HepG2 (cell line): ENCODE measurements at regions not wholly inside any gene's neighbourhood (a gene's known extent, or its start where the extent isn't known, plus 50 kb on each side); places are given as distances from the start of the nearest gene placed in this dataset.
A peak's percentile ranks its signal among the peaks of the same experiment; 100 is the strongest.

ENCODE experiments used
- FOXA3 ChIP-seq: IDR thresholded peaks from 2 replicates; pipeline ENCODE4 v1.6.1; 2016; ENCODE audit warnings: missing genetic modification reagents, missing compliant biosample characterization
- HOXA5 ChIP-seq: sonication (generic); formaldehyde crosslinking; IDR thresholded peaks from 2 replicates; pipeline ENCODE4 v1.4.0; 2020; ENCODE audit warnings: missing genetic modification reagents
- KLF12 ChIP-seq: sonication (generic); formaldehyde crosslinking; IDR thresholded peaks from 2 replicates; pipeline ENCODE4 v1.4.0; 2020; ENCODE audit warnings: missing genetic modification reagents, borderline replicate concordance
- MTA1 ChIP-seq: sonication (generic); formaldehyde crosslinking; IDR thresholded peaks from 2 replicates; pipeline ENCODE4 v1.4.0; 2020; ENCODE audit warnings: missing genetic modification reagents, mild to moderate bottlenecking, borderline replicate concordance
- NCOA1 ChIP-seq: sonication (generic); formaldehyde crosslinking; IDR thresholded peaks from 2 replicates; pipeline ENCODE4 v1.9.0; 2021; ENCODE audit warnings: missing genetic modification reagents
- NR2C2 ChIP-seq: sonication (generic); formaldehyde crosslinking; IDR thresholded peaks from 2 replicates; pipeline ENCODE4 v1.4.0; 2020; ENCODE audit warnings: missing genetic modification reagents, mild to moderate bottlenecking, moderate library complexity, borderline replicate concordance
- NR3C1 ChIP-seq: sonication (generic); formaldehyde crosslinking; IDR thresholded peaks from 2 replicates; pipeline ENCODE4 v1.4.0; 2020; ENCODE audit warnings: missing genetic modification reagents
- PITX1 ChIP-seq: sonication (generic); formaldehyde crosslinking; IDR thresholded peaks from 2 replicates; pipeline ENCODE4 v1.5.1; 2020; ENCODE audit warnings: mild to moderate bottlenecking, missing genetic modification reagents
- REXO4 ChIP-seq: sonication (generic); formaldehyde crosslinking; IDR thresholded peaks from 2 replicates; pipeline ENCODE4 v1.8.0; 2022; ENCODE audit warnings: missing genetic modification reagents, mild to moderate bottlenecking, borderline replicate concordance
- RNF2 ChIP-seq: fragments of 450-650 bp; conservative IDR thresholded peaks from 2 replicates; pipeline ENCODE4 v1.6.1; 2016; ENCODE audit warnings: low read depth
- U2AF2 ChIP-seq: fragments of 200-400 bp; formaldehyde crosslinking; IDR thresholded peaks from 2 replicates; pipeline ENCODE4 v1.6.1; 2017; ENCODE audit warnings: low read depth, mild to moderate bottlenecking, low read length
- ZNF441 ChIP-seq: sonication (generic); formaldehyde crosslinking; IDR thresholded peaks from 2 replicates; pipeline ENCODE4 v1.7.0; 2021; ENCODE audit warnings: missing genetic modification reagents, borderline replicate concordance
- TF ChIP-seq, protein P1 (sequence below): sonication (generic); formaldehyde crosslinking; conservative IDR thresholded peaks from 2 replicates; pipeline ENCODE4 v1.4.0; 2020; ENCODE audit warnings: mild to moderate bottlenecking, missing genetic modification reagents, moderate library complexity
- TF ChIP-seq, protein P2 (sequence below), 2 experiments: sonication (generic) in 1 of 2; formaldehyde crosslinking in 1 of 2; IDR thresholded peaks; 2 replicates each; pipeline versions ENCODE4 v1.4.0 to v1.6.1; 2018 to 2020; ENCODE audit warnings: missing genetic modification reagents in 2 of 2, borderline replicate concordance in 1 of 2, low read depth in 1 of 2, mild to moderate bottlenecking in 1 of 2, missing biosample characterization in 1 of 2
- TF ChIP-seq, protein P3 (sequence below): sonication (generic); formaldehyde crosslinking; IDR thresholded peaks from 2 replicates; pipeline ENCODE4 v1.4.0; 2020; ENCODE audit warnings: low read depth, mild to moderate bottlenecking, missing genetic modification reagents
- TF ChIP-seq, protein P4 (sequence below): sonication (generic); formaldehyde crosslinking; IDR thresholded peaks from 2 replicates; pipeline ENCODE4 v1.4.0; 2020; ENCODE audit warnings: mild to moderate bottlenecking, missing genetic modification reagents, borderline replicate concordance
- TF ChIP-seq, protein P5 (sequence below): sonication (generic); formaldehyde crosslinking; IDR thresholded peaks from 2 replicates; pipeline ENCODE4 v1.5.1; 2020; ENCODE audit warnings: mild to moderate bottlenecking, missing genetic modification reagents, borderline replicate concordance

DNA sequence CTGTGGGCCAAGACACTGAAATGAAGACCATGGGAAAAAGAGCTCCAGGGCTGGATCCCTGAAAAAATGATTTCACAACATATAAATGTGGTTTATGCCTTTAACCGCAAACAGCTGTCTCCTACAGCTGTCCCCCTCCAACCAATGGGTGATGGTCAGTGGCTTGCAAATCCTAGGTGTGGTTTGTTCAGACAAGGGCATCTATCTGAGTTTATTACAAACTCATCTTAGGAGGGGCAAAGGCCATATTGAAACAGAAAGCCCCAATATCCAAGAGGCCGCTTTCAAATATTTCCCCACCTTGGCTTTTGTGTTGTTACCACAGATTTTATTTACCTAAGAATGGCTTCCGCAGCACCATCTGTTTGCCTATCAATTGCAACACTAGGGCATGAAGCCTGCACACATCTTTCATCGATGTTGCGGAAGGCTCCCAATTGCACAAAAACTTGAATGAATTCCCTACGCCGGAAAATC is 503.6 kb upstream of the AMELY start (continued):
- TF ChIP-seq, protein P1, sequence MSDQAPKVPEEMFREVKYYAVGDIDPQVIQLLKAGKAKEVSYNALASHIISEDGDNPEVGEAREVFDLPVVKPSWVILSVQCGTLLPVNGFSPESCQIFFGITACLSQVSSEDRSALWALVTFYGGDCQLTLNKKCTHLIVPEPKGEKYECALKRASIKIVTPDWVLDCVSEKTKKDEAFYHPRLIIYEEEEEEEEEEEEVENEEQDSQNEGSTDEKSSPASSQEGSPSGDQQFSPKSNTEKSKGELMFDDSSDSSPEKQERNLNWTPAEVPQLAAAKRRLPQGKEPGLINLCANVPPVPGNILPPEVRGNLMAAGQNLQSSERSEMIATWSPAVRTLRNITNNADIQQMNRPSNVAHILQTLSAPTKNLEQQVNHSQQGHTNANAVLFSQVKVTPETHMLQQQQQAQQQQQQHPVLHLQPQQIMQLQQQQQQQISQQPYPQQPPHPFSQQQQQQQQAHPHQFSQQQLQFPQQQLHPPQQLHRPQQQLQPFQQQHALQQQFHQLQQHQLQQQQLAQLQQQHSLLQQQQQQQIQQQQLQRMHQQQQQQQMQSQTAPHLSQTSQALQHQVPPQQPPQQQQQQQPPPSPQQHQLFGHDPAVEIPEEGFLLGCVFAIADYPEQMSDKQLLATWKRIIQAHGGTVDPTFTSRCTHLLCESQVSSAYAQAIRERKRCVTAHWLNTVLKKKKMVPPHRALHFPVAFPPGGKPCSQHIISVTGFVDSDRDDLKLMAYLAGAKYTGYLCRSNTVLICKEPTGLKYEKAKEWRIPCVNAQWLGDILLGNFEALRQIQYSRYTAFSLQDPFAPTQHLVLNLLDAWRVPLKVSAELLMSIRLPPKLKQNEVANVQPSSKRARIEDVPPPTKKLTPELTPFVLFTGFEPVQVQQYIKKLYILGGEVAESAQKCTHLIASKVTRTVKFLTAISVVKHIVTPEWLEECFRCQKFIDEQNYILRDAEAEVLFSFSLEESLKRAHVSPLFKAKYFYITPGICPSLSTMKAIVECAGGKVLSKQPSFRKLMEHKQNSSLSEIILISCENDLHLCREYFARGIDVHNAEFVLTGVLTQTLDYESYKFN (CRISPR knock-in tag): peak; percentile 71
- TF ChIP-seq, protein P2, sequence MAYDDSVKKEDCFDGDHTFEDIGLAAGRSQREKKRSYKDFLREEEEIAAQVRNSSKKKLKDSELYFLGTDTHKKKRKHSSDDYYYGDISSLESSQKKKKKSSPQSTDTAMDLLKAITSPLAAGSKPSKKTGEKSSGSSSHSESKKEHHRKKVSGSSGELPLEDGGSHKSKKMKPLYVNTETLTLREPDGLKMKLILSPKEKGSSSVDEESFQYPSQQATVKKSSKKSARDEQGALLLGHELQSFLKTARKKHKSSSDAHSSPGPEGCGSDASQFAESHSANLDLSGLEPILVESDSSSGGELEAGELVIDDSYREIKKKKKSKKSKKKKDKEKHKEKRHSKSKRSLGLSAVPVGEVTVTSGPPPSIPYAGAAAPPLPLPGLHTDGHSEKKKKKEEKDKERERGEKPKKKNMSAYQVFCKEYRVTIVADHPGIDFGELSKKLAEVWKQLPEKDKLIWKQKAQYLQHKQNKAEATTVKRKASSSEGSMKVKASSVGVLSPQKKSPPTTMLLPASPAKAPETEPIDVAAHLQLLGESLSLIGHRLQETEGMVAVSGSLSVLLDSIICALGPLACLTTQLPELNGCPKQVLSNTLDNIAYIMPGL (CRISPR knock-in tag; IDR thresholded peaks at IDR 0.05; ENCODE audit: borderline replicate concordance in 1 of 2, low read depth in 1 of 2): no peak
- TF ChIP-seq NCOA1 (CRISPR knock-in tag): no peak
- no peak for TF ChIP-seq NR2C2
- no peak for TF ChIP-seq ZNF441 (CRISPR knock-in tag)
- TF ChIP-seq, protein P3, sequence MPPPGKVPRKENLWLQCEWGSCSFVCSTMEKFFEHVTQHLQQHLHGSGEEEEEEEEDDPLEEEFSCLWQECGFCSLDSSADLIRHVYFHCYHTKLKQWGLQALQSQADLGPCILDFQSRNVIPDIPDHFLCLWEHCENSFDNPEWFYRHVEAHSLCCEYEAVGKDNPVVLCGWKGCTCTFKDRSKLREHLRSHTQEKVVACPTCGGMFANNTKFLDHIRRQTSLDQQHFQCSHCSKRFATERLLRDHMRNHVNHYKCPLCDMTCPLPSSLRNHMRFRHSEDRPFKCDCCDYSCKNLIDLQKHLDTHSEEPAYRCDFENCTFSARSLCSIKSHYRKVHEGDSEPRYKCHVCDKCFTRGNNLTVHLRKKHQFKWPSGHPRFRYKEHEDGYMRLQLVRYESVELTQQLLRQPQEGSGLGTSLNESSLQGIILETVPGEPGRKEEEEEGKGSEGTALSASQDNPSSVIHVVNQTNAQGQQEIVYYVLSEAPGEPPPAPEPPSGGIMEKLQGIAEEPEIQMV (CRISPR knock-in tag): no peak
- TF ChIP-seq RNF2: no peak
- no peak for TF ChIP-seq U2AF2
- TF ChIP-seq KLF12 (CRISPR knock-in tag): no peak
- TF ChIP-seq, protein P4, sequence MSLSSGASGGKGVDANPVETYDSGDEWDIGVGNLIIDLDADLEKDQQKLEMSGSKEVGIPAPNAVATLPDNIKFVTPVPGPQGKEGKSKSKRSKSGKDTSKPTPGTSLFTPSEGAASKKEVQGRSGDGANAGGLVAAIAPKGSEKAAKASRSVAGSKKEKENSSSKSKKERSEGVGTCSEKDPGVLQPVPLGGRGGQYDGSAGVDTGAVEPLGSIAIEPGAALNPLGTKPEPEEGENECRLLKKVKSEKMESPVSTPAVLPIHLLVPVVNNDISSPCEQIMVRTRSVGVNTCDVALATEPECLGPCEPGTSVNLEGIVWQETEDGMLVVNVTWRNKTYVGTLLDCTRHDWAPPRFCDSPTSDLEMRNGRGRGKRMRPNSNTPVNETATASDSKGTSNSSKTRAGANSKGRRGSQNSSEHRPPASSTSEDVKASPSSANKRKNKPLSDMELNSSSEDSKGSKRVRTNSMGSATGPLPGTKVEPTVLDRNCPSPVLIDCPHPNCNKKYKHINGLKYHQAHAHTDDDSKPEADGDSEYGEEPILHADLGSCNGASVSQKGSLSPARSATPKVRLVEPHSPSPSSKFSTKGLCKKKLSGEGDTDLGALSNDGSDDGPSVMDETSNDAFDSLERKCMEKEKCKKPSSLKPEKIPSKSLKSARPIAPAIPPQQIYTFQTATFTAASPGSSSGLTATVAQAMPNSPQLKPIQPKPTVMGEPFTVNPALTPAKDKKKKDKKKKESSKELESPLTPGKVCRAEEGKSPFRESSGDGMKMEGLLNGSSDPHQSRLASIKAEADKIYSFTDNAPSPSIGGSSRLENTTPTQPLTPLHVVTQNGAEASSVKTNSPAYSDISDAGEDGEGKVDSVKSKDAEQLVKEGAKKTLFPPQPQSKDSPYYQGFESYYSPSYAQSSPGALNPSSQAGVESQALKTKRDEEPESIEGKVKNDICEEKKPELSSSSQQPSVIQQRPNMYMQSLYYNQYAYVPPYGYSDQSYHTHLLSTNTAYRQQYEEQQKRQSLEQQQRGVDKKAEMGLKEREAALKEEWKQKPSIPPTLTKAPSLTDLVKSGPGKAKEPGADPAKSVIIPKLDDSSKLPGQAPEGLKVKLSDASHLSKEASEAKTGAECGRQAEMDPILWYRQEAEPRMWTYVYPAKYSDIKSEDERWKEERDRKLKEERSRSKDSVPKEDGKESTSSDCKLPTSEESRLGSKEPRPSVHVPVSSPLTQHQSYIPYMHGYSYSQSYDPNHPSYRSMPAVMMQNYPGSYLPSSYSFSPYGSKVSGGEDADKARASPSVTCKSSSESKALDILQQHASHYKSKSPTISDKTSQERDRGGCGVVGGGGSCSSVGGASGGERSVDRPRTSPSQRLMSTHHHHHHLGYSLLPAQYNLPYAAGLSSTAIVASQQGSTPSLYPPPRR (CRISPR knock-in tag): peak; percentile 66; the same call in 1 of the 2 replicates
- peak; percentile 47; the same call in 1 of the 2 replicates for TF ChIP-seq PITX1
- no peak for TF ChIP-seq REXO4 (CRISPR knock-in tag)
- no peak for TF ChIP-seq MTA1 (CRISPR knock-in tag)
- TF ChIP-seq, protein P5, sequence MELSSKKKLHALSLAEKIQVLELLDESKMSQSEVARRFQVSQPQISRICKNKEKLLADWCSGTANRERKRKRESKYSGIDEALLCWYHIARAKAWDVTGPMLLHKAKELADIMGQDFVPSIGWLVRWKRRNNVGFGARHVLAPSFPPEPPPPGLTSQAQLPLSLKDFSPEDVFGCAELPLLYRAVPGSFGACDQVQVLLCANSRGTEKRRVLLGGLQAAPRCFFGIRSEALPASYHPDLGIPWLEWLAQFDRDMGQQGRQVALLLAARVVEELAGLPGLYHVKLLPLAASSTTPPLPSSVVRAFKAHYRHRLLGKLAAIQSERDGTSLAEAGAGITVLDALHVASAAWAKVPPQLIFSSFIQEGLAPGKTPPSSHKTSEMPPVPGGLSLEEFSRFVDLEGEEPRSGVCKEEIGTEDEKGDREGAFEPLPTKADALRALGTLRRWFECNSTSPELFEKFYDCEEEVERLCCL (CRISPR knock-in tag): no peak
- TF ChIP-seq FOXA3 (CRISPR knock-in tag): peak; percentile 84
- TF ChIP-seq NR3C1 (CRISPR knock-in tag): no peak
- TF ChIP-seq HOXA5: no peak
